ENCODE measurements at regions not wholly inside any gene's neighbourhood (a gene's known extent, or its start where the extent isn't known, plus 50 kb on each side); places are given as distances from the start of the nearest gene placed in this dataset.

GRCh38 chr20:24373372-24373771, 96.1 kb upstream of the SYNDIG1 start:
- no peak for TF ChIP-seq POLR2A (IDR thresholded peaks at IDR 0.05)
- TF ChIP-seq, protein P1, sequence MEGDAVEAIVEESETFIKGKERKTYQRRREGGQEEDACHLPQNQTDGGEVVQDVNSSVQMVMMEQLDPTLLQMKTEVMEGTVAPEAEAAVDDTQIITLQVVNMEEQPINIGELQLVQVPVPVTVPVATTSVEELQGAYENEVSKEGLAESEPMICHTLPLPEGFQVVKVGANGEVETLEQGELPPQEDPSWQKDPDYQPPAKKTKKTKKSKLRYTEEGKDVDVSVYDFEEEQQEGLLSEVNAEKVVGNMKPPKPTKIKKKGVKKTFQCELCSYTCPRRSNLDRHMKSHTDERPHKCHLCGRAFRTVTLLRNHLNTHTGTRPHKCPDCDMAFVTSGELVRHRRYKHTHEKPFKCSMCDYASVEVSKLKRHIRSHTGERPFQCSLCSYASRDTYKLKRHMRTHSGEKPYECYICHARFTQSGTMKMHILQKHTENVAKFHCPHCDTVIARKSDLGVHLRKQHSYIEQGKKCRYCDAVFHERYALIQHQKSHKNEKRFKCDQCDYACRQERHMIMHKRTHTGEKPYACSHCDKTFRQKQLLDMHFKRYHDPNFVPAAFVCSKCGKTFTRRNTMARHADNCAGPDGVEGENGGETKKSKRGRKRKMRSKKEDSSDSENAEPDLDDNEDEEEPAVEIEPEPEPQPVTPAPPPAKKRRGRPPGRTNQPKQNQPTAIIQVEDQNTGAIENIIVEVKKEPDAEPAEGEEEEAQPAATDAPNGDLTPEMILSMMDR (IDR thresholded peaks at IDR 0.05), result no peak

Measured in Peyer's patch (tissue), 4 donors.